Keratinocyte (primary cell): ENCODE measurements at regions not wholly inside any gene's neighbourhood (a gene's known extent, or its start where the extent isn't known, plus 50 kb on each side); places are given as distances from the start of the nearest gene placed in this dataset.

Experiments used
- DNase-seq: peaks from one replicate; pipeline ENCODE4 v3.0.0-alpha.2; 2011; ENCODE audit warnings: low read depth, missing footprints, low spot score
- FAIRE-seq: peaks from 2 replicates; lab custom pipeline; 2011; peaks lifted over from hg19 to GRCh38; lab: Jason Lieb, UNC
- H2AFZ ChIP-seq: 2 replicates; pipeline ENCODE4 v1.6.0; 2012; ENCODE audit warnings: low read length, control low read depth, inconsistent platforms; ENCODE audit not compliant: control insufficient read depth
- H3K27ac ChIP-seq: 2 replicates; pipeline ENCODE4 v1.5.1; 2011; ENCODE audit warnings: low read length; ENCODE audit not compliant: control insufficient read depth, insufficient read depth
- H3K27me3 ChIP-seq: 3 replicates; pipeline ENCODE4 v1.6.0; 2011; ENCODE audit warnings: low read length; ENCODE audit not compliant: control insufficient read depth, insufficient read depth; ENCODE audit errors: extremely low read depth
- H3K36me3 ChIP-seq, 2 experiments: 2 replicates in 1 of 2; 3 replicates in 1 of 2; pipeline ENCODE4 v1.5.1; 2011; ENCODE audit warnings: low read length in 2 of 2, mild to moderate bottlenecking in 1 of 2; ENCODE audit not compliant: control insufficient read depth in 2 of 2, insufficient read depth in 2 of 2; ENCODE audit errors: extremely low read depth in 1 of 2
- H3K4me1 ChIP-seq: 3 replicates; pipeline ENCODE4 v1.5.1; 2011; ENCODE audit warnings: low read length; ENCODE audit not compliant: control insufficient read depth, insufficient read depth; ENCODE audit errors: extremely low read depth
- H3K4me2 ChIP-seq: 3 replicates; pipeline ENCODE4 v1.6.0; 2011; ENCODE audit warnings: low read depth, low read length; ENCODE audit not compliant: control insufficient read depth, insufficient read depth; ENCODE audit errors: extremely low read depth
- H3K4me3 ChIP-seq, 3 experiments: fragments of 200-600 bp in 1 of 3; sonication (generic) in 1 of 3; 2 replicates in 2 of 3; 3 replicates in 1 of 3; pipeline ENCODE4 v1.5.1; 2011 to 2016; ENCODE audit warnings: low read length in 3 of 3, mild to moderate bottlenecking in 3 of 3, control low read depth in 2 of 3, inconsistent platforms in 1 of 3, low read depth in 1 of 3, mixed read lengths in 1 of 3, mixed run types in 1 of 3, moderate library complexity in 1 of 3; ENCODE audit not compliant: control insufficient read depth in 2 of 3, insufficient read depth in 2 of 3; ENCODE audit errors: extremely low read depth in 1 of 3
- H3K79me2 ChIP-seq: 2 replicates; pipeline ENCODE4 v1.6.0; 2012; ENCODE audit warnings: low read length; ENCODE audit not compliant: control insufficient read depth, insufficient read depth
- H3K9ac ChIP-seq: 3 replicates; pipeline ENCODE4 v1.6.0; 2011; ENCODE audit warnings: low read length; ENCODE audit not compliant: control insufficient read depth, insufficient read depth; ENCODE audit errors: extremely low read depth
- H3K9me1 ChIP-seq: 3 replicates; pipeline ENCODE4 v1.6.0; 2011; ENCODE audit warnings: low read length; ENCODE audit not compliant: control insufficient read depth, insufficient read depth; ENCODE audit errors: extremely low read depth
- H3K9me3 ChIP-seq: 2 replicates; pipeline ENCODE4 v1.5.1; 2012; ENCODE audit warnings: low read depth, low read length; ENCODE audit not compliant: control insufficient read depth
- H4K20me1 ChIP-seq: 3 replicates; pipeline ENCODE4 v1.6.0; 2011; ENCODE audit warnings: low read length; ENCODE audit not compliant: control insufficient read depth, insufficient read depth; ENCODE audit errors: extremely low read depth
- EZH2 ChIP-seq: IDR thresholded peaks from one replicate; pipeline ENCODE4 v1.6.1; 2012; ENCODE audit warnings: inconsistent platforms, mild to moderate bottlenecking, low read length, moderate library complexity
- dilution Hi-C: fragments of 300-500 bp; cut with MboI; formaldehyde crosslinking; loops from one replicate; pipeline ENCODE4 v1.7.0; 2020; ENCODE audit warnings: low sequenced_read_pairs; ENCODE audit not compliant: extremely low pct_ligation_motif_present
- TF ChIP-seq, protein P1 (sequence below), 3 experiments: IDR thresholded peaks in 1 of 3; conservative IDR thresholded peaks in 1 of 3; optimal IDR thresholded peaks in 1 of 3; 2 replicates in 2 of 3; 3 replicates in 1 of 3; pipeline versions ENCODE3 to v1.5.1; 2011; ENCODE audit warnings: low read length in 3 of 3, mild to moderate bottlenecking in 3 of 3, moderate library complexity in 2 of 3, control low read depth in 1 of 3, inconsistent platforms in 1 of 3; ENCODE audit not compliant: insufficient read depth in 2 of 3; ENCODE audit errors: extremely low read depth in 1 of 3

DNA sequence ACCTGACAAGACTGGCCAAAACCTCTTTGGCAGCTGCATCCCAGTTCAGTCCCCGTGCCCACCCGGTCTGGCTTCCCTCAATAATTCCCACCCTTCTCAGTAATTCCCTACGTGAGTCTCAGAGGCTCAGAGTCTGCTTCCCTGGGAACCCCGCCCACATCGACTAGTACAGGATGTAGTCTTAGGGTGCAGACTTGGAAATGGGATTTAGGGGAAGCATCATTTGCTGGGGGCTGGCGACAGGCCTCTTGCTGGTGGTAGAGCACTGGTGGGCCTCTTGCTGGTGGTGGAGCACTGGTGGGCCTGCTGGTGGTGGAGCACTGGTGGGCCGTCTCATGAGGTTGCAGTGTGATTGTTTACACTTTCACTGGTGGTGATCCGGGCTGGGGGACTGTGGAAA lies 199.5 kb upstream of the B3GAT1 start:
- Histone ChIP-seq H4K20me1 (no peaks in the 10 kb centered on the region), H3K4me3 (no peak overlapping the region), H3K9me1 (no peaks in the 10 kb centered on the region), H3K4me2 (no peak overlapping the region), H3K27me3 (no peaks in the 10 kb centered on the region), H3K27ac (no peak overlapping the region), H2AFZ (no peak overlapping the region), H3K79me2 (no peaks in the 10 kb centered on the region), H3K36me3 (no peaks in the 10 kb centered on the region), H3K4me1 (no peaks in the 10 kb centered on the region), H3K9ac (no peak overlapping the region), H3K9me3 (no peaks in the 10 kb centered on the region)
- FAIRE-seq (no peak), DNase-seq (no peak)
- dilution Hi-C loops, result no loop called here
- TF ChIP-seq, protein P1, sequence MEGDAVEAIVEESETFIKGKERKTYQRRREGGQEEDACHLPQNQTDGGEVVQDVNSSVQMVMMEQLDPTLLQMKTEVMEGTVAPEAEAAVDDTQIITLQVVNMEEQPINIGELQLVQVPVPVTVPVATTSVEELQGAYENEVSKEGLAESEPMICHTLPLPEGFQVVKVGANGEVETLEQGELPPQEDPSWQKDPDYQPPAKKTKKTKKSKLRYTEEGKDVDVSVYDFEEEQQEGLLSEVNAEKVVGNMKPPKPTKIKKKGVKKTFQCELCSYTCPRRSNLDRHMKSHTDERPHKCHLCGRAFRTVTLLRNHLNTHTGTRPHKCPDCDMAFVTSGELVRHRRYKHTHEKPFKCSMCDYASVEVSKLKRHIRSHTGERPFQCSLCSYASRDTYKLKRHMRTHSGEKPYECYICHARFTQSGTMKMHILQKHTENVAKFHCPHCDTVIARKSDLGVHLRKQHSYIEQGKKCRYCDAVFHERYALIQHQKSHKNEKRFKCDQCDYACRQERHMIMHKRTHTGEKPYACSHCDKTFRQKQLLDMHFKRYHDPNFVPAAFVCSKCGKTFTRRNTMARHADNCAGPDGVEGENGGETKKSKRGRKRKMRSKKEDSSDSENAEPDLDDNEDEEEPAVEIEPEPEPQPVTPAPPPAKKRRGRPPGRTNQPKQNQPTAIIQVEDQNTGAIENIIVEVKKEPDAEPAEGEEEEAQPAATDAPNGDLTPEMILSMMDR (optimal IDR thresholded peaks at IDR 0.05 in 1 of 3, IDR thresholded peaks at IDR 0.05 in 1 of 3, conservative IDR thresholded peaks at IDR 0.05 in 1 of 3; ENCODE audit: extremely low read depth in 1 of 3, insufficient read depth in 2 of 3, low read length in 3 of 3), result no peak
- TF ChIP-seq EZH2, result no peak

DNA sequence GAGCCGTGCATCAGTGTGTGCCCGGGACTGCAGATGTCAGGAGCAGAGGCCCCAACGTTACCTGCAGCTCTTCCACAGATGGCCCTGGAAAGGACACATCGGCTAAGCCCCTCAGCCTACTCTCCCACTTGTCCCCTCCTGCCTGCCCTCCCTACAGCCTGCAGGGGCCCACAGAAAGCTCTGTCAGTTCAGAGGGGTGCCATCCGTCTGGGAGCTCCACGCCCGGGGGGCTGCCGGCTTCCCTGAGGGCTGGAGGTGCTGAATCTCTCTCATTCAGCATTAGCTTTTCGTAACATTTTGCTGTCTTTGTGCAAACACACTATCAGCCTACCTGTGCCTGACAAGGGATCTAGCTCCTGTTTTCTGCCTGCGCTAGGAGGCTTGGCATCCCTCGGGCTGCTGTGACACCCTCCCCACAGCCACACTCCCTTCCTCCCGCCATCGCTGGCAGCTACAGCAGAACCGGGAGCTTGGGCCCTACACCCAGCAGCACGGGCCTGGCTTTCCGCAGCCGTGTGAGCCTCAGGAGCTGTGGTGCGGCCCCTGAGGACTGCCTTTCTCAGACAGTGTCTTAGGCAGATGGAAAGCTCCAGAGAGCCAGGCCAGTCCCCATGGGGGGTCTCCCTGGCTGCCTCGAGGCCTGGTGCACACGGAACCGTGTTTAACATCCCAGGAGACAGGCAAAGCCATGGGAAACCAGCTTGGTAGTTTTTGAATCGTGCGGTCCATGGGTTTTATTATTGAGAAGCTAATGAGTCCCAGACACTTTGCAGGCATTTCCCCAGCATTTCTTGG lies 198.3 kb upstream of the B3GAT1 start:
- Histone ChIP-seq H2AFZ (no peak overlapping the region), H3K27me3 (no peaks in the 10 kb centered on the region), H4K20me1 (no peaks in the 10 kb centered on the region), H3K4me3 (no peak overlapping the region), H3K9me3 (no peaks in the 10 kb centered on the region), H3K4me2 (no peak overlapping the region), H3K79me2 (no peaks in the 10 kb centered on the region), H3K4me1 (no peaks in the 10 kb centered on the region), H3K9ac (no peak overlapping the region), H3K36me3 (no peaks in the 10 kb centered on the region), H3K9me1 (no peaks in the 10 kb centered on the region), H3K27ac (no peak overlapping the region)
- no peak for DNase-seq
- dilution Hi-C loops, result no loop called here
- FAIRE-seq, result no peak
- TF ChIP-seq, protein P1 (optimal IDR thresholded peaks at IDR 0.05 in 1 of 3, IDR thresholded peaks at IDR 0.05 in 1 of 3, conservative IDR thresholded peaks at IDR 0.05 in 1 of 3; ENCODE audit: extremely low read depth in 1 of 3, insufficient read depth in 2 of 3, low read length in 3 of 3), result no peak
- no peak for TF ChIP-seq EZH2
